HEK293 (cell line): ENCODE measurements at regions not wholly inside any gene's neighbourhood (a gene's known extent, or its start where the extent isn't known, plus 50 kb on each side); places are given as distances from the start of the nearest gene placed in this dataset.
A peak's percentile ranks its signal among the peaks of the same experiment; 100 is the strongest.

ENCODE experiments used
- FEZF1 ChIP-seq: fragments of 450-650 bp; formaldehyde crosslinking; IDR thresholded peaks from 2 replicates; pipeline ENCODE4 v1.5.1; 2016; ENCODE audit warnings: missing biosample characterization, missing genetic modification characterization
- GLIS2 ChIP-seq: fragments of 450-650 bp; formaldehyde crosslinking; IDR thresholded peaks from 2 replicates; pipeline ENCODE4 v1.5.1; 2016; ENCODE audit warnings: missing biosample characterization, missing genetic modification characterization
- MEIS1 ChIP-seq: sonication (generic); formaldehyde crosslinking; IDR thresholded peaks from 2 replicates; pipeline ENCODE4 v1.8.1; 2022; ENCODE audit warnings: missing genetic modification reagents, mild to moderate bottlenecking, borderline replicate concordance
- SP2 ChIP-seq: fragments of 450-650 bp; formaldehyde crosslinking; IDR thresholded peaks from 2 replicates; pipeline ENCODE4 v1.5.1; 2016; ENCODE audit warnings: missing biosample characterization, missing genetic modification characterization
- SP3 ChIP-seq: fragments of 450-650 bp; formaldehyde crosslinking; IDR thresholded peaks from 2 replicates; pipeline ENCODE4 v1.5.1; 2016; ENCODE audit warnings: missing biosample characterization, missing genetic modification characterization
- SP7 ChIP-seq: fragments of 450-650 bp; formaldehyde crosslinking; IDR thresholded peaks from 2 replicates; pipeline ENCODE4 v1.5.1; 2016; ENCODE audit warnings: missing biosample characterization, missing genetic modification characterization
- YY1 ChIP-seq: fragments of 450-650 bp; formaldehyde crosslinking; IDR thresholded peaks from 2 replicates; pipeline ENCODE4 v1.5.1; 2018; ENCODE audit warnings: missing biosample characterization, missing genetic modification characterization
- ZFHX2 ChIP-seq: fragments of 450-650 bp; formaldehyde crosslinking; conservative IDR thresholded peaks from 2 replicates; pipeline ENCODE4 v1.5.1; 2016; ENCODE audit warnings: missing biosample characterization, missing genetic modification characterization
- ZNF121 ChIP-seq: fragments of 450-650 bp; formaldehyde crosslinking; IDR thresholded peaks from 2 replicates; pipeline ENCODE4 v1.5.1; 2016; ENCODE audit warnings: missing biosample characterization, missing genetic modification characterization
- ZNF138 ChIP-seq: fragments of 450-650 bp; formaldehyde crosslinking; IDR thresholded peaks from 2 replicates; pipeline ENCODE4 v1.5.1; 2016; ENCODE audit warnings: missing biosample characterization, missing genetic modification characterization, borderline replicate concordance
- ZNF174 ChIP-seq: fragments of 450-650 bp; formaldehyde crosslinking; IDR thresholded peaks from 2 replicates; pipeline ENCODE4 v1.5.0; 2017; ENCODE audit warnings: missing biosample characterization, mild to moderate bottlenecking, missing genetic modification characterization
- ZNF184 ChIP-seq: fragments of 450-650 bp; IDR thresholded peaks from 2 replicates; pipeline ENCODE4 v1.5.1; 2018; ENCODE audit warnings: missing biosample characterization, mild to moderate bottlenecking, missing genetic modification characterization
- ZNF19 ChIP-seq: fragments of 450-650 bp; formaldehyde crosslinking; IDR thresholded peaks from 2 replicates; pipeline ENCODE4; 2016; ENCODE audit warnings: missing biosample characterization, missing genetic modification characterization, low read depth
- ZNF221 ChIP-seq: fragments of 450-650 bp; formaldehyde crosslinking; IDR thresholded peaks from 2 replicates; pipeline ENCODE4 v1.5.1; 2017; ENCODE audit warnings: missing biosample characterization, missing genetic modification characterization, borderline replicate concordance
- ZNF239 ChIP-seq: fragments of 450-650 bp; formaldehyde crosslinking; IDR thresholded peaks from 2 replicates; pipeline ENCODE4 v1.5.1; 2016; ENCODE audit warnings: missing biosample characterization, missing genetic modification characterization
- ZNF24 ChIP-seq: fragments of 450-650 bp; formaldehyde crosslinking; IDR thresholded peaks from 2 replicates; pipeline ENCODE4 v1.5.1; 2016; ENCODE audit warnings: missing biosample characterization, missing genetic modification characterization
- ZNF423 ChIP-seq: fragments of 450-650 bp; formaldehyde crosslinking; IDR thresholded peaks from 2 replicates; pipeline ENCODE4 v1.5.1; 2016; ENCODE audit warnings: missing biosample characterization, missing genetic modification characterization
- ZNF48 ChIP-seq: fragments of 450-650 bp; formaldehyde crosslinking; IDR thresholded peaks from 2 replicates; pipeline ENCODE4 v1.5.1; 2016; ENCODE audit warnings: missing biosample characterization, missing genetic modification characterization
- ZNF510 ChIP-seq: fragments of 450-650 bp; formaldehyde crosslinking; IDR thresholded peaks from 2 replicates; pipeline ENCODE4 v1.5.1; 2018; ENCODE audit warnings: mild to moderate bottlenecking, missing genetic modification characterization, missing biosample characterization; ENCODE audit not compliant: insufficient replicate concordance
- ZNF571 ChIP-seq: fragments of 450-650 bp; formaldehyde crosslinking; IDR thresholded peaks from 2 replicates; pipeline ENCODE4 v1.5.0; 2017; ENCODE audit warnings: missing biosample characterization, missing genetic modification characterization
- ZNF621 ChIP-seq: fragments of 450-650 bp; formaldehyde crosslinking; IDR thresholded peaks from 2 replicates; pipeline ENCODE4 v1.5.1; 2017; ENCODE audit warnings: missing biosample characterization, missing genetic modification characterization
- ZNF629 ChIP-seq: fragments of 450-650 bp; formaldehyde crosslinking; IDR thresholded peaks from 2 replicates; pipeline ENCODE4 v1.5.1; 2017; ENCODE audit warnings: missing biosample characterization, missing genetic modification characterization
- ZNF701 ChIP-seq: fragments of 450-650 bp; formaldehyde crosslinking; IDR thresholded peaks from 2 replicates; pipeline ENCODE4 v1.5.1; 2016; ENCODE audit warnings: missing biosample characterization, missing genetic modification characterization
- ZNF707 ChIP-seq: fragments of 450-650 bp; formaldehyde crosslinking; IDR thresholded peaks from 2 replicates; pipeline ENCODE4 v1.5.1; 2016; ENCODE audit warnings: missing biosample characterization, missing genetic modification characterization
- ZNF747 ChIP-seq: fragments of 450-650 bp; formaldehyde crosslinking; IDR thresholded peaks from 2 replicates; pipeline ENCODE4 v1.5.1; 2016; ENCODE audit warnings: missing biosample characterization, missing genetic modification characterization
- ZNF837 ChIP-seq: fragments of 450-650 bp; formaldehyde crosslinking; IDR thresholded peaks from 2 replicates; pipeline ENCODE4 v1.5.1; 2016; ENCODE audit warnings: missing biosample characterization, missing genetic modification characterization
- ZNF843 ChIP-seq: fragments of 450-650 bp; formaldehyde crosslinking; IDR thresholded peaks from 2 replicates; pipeline ENCODE4 v1.5.1; 2016; ENCODE audit warnings: missing biosample characterization, missing genetic modification characterization
- TF ChIP-seq, protein P1 (sequence below): fragments of 450-650 bp; formaldehyde crosslinking; IDR thresholded peaks from 2 replicates; pipeline ENCODE4 v1.5.1; 2017; ENCODE audit warnings: missing biosample characterization, mild to moderate bottlenecking, missing genetic modification characterization, moderate library complexity
- TF ChIP-seq, protein P2 (sequence below): fragments of 450-650 bp; formaldehyde crosslinking; IDR thresholded peaks from 2 replicates; pipeline ENCODE4 v1.5.1; 2017; ENCODE audit warnings: missing biosample characterization, missing genetic modification characterization
- TF ChIP-seq, protein P3 (sequence below): fragments of 450-650 bp; formaldehyde crosslinking; IDR thresholded peaks from 2 replicates; pipeline ENCODE4 v1.5.1; 2016; ENCODE audit warnings: missing biosample characterization, missing genetic modification characterization
- TF ChIP-seq, protein P4 (sequence below): fragments of 450-650 bp; IDR thresholded peaks from 2 replicates; pipeline ENCODE4 v1.5.1; 2018; ENCODE audit warnings: missing biosample characterization, missing genetic modification characterization
- TF ChIP-seq, protein P5 (sequence below): fragments of 450-650 bp; formaldehyde crosslinking; IDR thresholded peaks from 2 replicates; pipeline ENCODE4 v1.5.1; 2016; ENCODE audit warnings: missing biosample characterization, missing genetic modification characterization

DNA sequence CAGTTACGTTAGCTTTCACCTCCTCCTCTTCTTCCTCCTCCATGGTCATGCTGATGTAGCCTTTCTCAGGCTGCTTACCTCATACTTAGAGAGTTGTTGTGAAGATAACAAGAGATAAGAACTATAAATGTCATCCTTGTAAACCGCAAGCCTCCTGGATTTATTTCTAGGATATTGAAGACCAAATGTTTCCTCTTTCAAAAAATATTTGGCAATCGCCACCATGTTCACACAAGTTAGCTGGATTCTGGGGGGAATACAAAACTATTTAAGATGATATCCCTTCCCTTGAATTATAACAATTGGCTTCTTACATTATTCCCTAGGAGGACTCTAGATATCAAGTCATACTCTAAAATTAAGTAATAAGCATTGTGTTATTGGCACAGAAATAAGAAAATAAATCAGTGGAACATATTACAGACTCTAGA is 99.8 kb upstream of the PLEKHG1 start (continued):
- TF ChIP-seq, protein P1, sequence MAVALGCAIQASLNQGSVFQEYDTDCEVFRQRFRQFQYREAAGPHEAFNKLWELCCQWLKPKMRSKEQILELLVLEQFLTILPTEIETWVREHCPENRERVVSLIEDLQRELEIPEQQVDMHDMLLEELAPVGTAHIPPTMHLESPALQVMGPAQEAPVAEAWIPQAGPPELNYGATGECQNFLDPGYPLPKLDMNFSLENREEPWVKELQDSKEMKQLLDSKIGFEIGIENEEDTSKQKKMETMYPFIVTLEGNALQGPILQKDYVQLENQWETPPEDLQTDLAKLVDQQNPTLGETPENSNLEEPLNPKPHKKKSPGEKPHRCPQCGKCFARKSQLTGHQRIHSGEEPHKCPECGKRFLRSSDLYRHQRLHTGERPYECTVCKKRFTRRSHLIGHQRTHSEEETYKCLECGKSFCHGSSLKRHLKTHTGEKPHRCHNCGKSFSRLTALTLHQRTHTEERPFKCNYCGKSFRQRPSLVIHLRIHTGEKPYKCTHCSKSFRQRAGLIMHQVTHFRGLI, result no peak
- peak; percentile 10; the same call in 1 of the 2 replicates for TF ChIP-seq SP3 (tag by site-specific recombination)
- no peak for TF ChIP-seq ZNF121 (tag by site-specific recombination)
- TF ChIP-seq GLIS2 (tag by site-specific recombination), result no peak
- TF ChIP-seq ZNF707 (tag by site-specific recombination), result no peak
- peak; percentile 92 for TF ChIP-seq ZNF843 (tag by site-specific recombination)
- TF ChIP-seq ZNF837 (tag by site-specific recombination), result no peak
- peak; percentile 40; the same call in 1 of the 2 replicates for TF ChIP-seq ZNF184 (tag by site-specific recombination)
- peak; percentile 21 for TF ChIP-seq ZNF510 (tag by site-specific recombination)
- TF ChIP-seq, protein P2, sequence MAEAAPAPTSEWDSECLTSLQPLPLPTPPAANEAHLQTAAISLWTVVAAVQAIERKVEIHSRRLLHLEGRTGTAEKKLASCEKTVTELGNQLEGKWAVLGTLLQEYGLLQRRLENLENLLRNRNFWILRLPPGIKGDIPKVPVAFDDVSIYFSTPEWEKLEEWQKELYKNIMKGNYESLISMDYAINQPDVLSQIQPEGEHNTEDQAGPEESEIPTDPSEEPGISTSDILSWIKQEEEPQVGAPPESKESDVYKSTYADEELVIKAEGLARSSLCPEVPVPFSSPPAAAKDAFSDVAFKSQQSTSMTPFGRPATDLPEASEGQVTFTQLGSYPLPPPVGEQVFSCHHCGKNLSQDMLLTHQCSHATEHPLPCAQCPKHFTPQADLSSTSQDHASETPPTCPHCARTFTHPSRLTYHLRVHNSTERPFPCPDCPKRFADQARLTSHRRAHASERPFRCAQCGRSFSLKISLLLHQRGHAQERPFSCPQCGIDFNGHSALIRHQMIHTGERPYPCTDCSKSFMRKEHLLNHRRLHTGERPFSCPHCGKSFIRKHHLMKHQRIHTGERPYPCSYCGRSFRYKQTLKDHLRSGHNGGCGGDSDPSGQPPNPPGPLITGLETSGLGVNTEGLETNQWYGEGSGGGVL (tag by site-specific recombination), result peak; percentile 78
- peak; percentile 88 for TF ChIP-seq ZNF629
- TF ChIP-seq ZFHX2 (tag by site-specific recombination), result peak; percentile 60
- peak; percentile 30; the same call in 1 of the 2 replicates for TF ChIP-seq ZNF174 (tag by site-specific recombination)
- no peak for TF ChIP-seq ZNF239 (tag by site-specific recombination)
- TF ChIP-seq ZNF221 (tag by site-specific recombination), result no peak
- no peak for TF ChIP-seq ZNF571 (tag by site-specific recombination)
- no peak for TF ChIP-seq ZNF701 (tag by site-specific recombination)
- no peak for TF ChIP-seq ZNF138 (tag by site-specific recombination)
- no peak for TF ChIP-seq MEIS1 (CRISPR knock-in tag)
- peak; percentile 73 for TF ChIP-seq SP7 (tag by site-specific recombination)
- TF ChIP-seq, protein P3, sequence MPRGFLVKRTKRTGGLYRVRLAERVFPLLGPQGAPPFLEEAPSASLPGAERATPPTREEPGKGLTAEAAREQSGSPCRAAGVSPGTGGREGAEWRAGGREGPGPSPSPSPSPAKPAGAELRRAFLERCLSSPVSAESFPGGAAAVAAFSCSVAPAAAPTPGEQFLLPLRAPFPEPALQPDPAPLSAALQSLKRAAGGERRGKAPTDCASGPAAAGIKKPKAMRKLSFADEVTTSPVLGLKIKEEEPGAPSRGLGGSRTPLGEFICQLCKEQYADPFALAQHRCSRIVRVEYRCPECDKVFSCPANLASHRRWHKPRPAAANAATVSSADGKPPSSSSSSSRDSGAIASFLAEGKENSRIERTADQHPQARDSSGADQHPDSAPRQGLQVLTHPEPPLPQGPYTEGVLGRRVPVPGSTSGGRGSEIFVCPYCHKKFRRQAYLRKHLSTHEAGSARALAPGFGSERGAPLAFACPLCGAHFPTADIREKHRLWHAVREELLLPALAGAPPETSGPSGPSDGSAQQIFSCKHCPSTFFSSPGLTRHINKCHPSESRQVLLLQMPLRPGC (tag by site-specific recombination), result no peak
- TF ChIP-seq YY1, result no peak
- no peak for TF ChIP-seq SP2 (tag by site-specific recombination)
- TF ChIP-seq ZNF747, result no peak
- TF ChIP-seq ZNF48 (tag by site-specific recombination), result no peak
- TF ChIP-seq, protein P4, sequence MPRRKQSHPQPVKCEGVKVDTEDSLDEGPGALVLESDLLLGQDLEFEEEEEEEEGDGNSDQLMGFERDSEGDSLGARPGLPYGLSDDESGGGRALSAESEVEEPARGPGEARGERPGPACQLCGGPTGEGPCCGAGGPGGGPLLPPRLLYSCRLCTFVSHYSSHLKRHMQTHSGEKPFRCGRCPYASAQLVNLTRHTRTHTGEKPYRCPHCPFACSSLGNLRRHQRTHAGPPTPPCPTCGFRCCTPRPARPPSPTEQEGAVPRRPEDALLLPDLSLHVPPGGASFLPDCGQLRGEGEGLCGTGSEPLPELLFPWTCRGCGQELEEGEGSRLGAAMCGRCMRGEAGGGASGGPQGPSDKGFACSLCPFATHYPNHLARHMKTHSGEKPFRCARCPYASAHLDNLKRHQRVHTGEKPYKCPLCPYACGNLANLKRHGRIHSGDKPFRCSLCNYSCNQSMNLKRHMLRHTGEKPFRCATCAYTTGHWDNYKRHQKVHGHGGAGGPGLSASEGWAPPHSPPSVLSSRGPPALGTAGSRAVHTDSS (tag by site-specific recombination), result peak; percentile 93
- no peak for TF ChIP-seq ZNF621
- TF ChIP-seq ZNF423 (tag by site-specific recombination), result no peak
- 0 out of 2 replicates have a peak, but pooled peaks have one; percentile 31 for TF ChIP-seq ZNF24 (tag by site-specific recombination)
- peak; percentile 94 for TF ChIP-seq FEZF1 (tag by site-specific recombination)
- TF ChIP-seq ZNF19 (tag by site-specific recombination), result no peak
- TF ChIP-seq, protein P5, sequence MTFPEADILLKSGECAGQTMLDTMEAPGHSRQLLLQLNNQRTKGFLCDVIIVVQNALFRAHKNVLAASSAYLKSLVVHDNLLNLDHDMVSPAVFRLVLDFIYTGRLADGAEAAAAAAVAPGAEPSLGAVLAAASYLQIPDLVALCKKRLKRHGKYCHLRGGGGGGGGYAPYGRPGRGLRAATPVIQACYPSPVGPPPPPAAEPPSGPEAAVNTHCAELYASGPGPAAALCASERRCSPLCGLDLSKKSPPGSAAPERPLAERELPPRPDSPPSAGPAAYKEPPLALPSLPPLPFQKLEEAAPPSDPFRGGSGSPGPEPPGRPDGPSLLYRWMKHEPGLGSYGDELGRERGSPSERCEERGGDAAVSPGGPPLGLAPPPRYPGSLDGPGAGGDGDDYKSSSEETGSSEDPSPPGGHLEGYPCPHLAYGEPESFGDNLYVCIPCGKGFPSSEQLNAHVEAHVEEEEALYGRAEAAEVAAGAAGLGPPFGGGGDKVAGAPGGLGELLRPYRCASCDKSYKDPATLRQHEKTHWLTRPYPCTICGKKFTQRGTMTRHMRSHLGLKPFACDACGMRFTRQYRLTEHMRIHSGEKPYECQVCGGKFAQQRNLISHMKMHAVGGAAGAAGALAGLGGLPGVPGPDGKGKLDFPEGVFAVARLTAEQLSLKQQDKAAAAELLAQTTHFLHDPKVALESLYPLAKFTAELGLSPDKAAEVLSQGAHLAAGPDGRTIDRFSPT (tag by site-specific recombination), result 0 out of 2 replicates have a peak, but pooled peaks have one; percentile 60
